ENCODE measurements at regions not wholly inside any gene's neighbourhood (a gene's known extent, or its start where the extent isn't known, plus 50 kb on each side); places are given as distances from the start of the nearest gene placed in this dataset.
A peak's percentile ranks its signal among the peaks of the same experiment; 100 is the strongest.

GRCh38 chr15:77713281-77713680 is 80.6 kb upstream of the LINGO1 start:
- no peak for DNase-seq (ENCODE audit: low spot score)

DNA sequence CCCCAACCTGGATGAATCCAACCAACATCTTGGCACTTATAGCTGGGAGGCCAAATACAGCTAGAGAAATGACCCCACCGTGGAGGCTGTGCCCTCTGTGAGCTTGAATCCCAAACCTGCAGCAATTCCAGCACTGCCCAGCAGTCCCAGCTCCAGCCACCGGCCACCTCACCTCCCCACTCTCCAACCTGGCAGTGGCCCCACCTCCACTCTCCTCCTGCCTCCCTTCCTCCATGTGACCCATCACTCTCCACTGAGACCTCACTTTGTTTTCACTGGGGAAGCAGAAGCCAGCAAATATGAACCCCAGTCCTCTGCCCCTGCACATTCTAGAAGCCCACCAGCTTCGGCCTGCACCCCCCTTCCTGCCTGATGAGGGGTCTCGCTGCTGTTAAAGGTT is 79.7 kb upstream of the LINGO1 start:
- DNase-seq (ENCODE audit: low spot score), result no peak

GRCh38 chr15:77710637-77711036 is 77.9 kb upstream of the LINGO1 start:
- no peak for DNase-seq (ENCODE audit: low spot score)

DNA sequence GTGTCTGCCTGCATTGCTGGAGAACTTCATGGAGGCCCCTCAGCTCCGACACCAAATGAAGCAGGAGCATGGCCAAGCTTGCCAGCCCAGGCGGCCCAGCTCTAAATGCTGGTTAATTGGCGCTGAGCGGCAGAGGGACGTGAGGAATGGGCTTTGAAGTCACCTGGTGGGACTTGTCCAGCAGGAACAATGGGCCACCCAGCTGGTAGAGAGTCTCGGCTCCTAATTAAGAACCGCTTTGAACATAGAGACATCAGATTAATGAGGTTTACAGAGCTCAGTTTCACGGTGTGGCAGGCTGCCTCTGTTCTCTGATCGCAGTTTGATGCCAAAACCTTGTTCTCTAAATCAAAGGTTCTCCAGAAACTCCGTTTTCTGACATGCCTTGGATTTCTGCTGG is 77.5 kb upstream of the LINGO1 start:
- DNase-seq (ENCODE audit: low spot score), result no peak

DNA sequence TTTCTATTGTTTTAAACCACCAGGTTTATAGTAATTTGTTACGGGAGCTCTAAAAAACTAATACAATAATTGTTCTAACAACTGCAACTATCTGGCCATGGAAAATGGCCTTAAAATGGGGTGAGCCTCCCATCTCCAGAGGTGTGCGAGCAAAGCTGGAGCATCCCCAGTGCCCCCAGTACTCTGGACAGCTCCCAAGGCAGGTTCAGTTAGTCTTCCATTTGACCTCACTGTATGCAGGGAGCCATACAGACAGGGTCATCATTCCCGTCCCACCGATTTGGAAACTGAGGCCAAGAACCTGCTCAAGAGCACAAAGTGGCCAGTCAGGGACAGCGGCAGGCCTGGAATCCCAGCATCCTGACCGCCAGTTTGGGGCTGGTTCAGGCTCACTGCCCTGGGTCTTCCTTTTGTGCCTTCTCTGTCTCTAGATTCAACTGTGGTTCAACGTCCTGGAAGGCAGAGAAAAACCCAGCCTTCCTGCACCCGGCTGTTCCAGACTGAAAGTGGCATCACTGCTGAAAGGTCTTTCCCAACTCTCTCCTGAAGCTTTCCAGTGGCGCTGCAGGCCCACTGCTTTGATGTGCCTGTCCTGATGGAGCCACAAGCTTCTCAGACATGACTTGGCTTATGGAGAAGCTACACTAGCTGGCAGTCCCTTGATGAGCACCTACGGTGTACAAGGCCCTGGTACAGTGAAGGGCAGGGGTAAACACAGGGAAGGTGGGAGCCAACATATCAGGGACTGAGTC is 76.6 kb upstream of the LINGO1 start:
- no peak for DNase-seq (ENCODE audit: low spot score)

DNA sequence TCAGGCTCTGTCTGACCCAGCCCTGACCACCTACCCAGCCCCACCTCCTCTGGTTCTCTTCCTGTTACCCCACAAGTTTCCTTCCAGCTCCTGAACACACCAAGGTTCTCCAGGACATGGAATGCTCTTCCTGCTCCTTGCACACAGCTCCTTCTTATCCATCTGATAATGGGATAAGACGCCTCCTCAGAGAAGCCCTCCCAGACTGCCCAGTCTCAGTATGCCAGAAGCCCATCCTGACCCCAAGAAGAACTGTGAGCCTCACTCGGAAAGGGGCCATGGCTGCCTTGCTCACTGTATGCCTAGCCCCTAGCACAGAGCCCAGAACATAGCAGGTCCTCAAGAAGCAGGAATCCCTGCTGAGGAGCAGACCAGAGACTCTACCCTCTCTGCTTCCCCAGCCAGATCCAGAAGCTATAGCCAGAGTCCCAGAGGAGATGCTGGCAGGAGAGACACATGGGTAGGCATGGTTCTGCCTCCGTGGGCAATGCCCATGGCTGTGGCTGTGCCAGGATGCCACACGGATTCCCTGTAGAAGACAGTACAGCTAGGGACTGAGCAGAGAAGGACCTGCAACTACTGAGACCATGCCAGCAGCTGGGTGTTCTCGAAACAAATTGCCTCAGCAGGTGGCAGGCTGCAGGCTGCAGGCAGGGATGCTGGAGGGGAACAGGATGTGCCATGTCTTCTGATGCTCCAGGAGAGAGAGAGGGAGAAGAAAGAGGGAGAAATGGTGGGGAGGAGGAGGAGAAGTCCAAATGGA is 74.0 kb upstream of the LINGO1 start:
- no peak for DNase-seq (ENCODE audit: low spot score)

- peak; percentile 43 for DNase-seq (ENCODE audit: low spot score)
Measured at GRCh38 chr15:77702211-77702957, 69.7 kb upstream of the LINGO1 start.

DNA sequence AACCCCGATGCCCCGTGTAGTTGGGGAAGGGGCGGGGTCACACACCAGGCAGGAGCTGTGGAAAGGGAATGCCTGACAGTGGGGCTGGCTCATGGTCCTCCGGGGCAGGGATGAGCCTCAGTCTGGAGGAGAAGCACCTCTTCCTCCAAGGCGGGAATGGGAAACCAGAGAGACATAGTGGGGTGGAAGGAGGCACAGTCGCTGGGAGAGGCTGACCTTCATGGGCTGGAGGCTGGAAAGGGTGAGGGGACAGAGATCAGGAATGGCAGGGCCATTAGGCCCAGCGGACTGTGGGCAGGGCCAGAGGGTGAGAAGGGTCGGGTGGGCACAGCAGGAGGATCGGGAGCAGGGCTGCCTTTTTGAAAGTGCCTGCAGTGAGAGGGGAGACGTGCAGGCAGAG is 65.8 kb upstream of the LINGO1 start:
- DNase-seq (ENCODE audit: low spot score), result no peak

GRCh38 chr15:77697893-77698292 is 65.2 kb upstream of the LINGO1 start:
- no peak for DNase-seq (ENCODE audit: low spot score)

GRCh38 chr15:77696871-77697270 is 64.2 kb upstream of the LINGO1 start:
- DNase-seq (ENCODE audit: low spot score), result no peak

GRCh38 chr15:77695961-77696582 is 63.4 kb upstream of the LINGO1 start:
- peak; percentile 13 for DNase-seq (ENCODE audit: low spot score)

GRCh38 chr15:77695548-77695947 is 62.8 kb upstream of the LINGO1 start:
- no peak for DNase-seq (ENCODE audit: low spot score)

GRCh38 chr15:77693576-77693975 is 60.9 kb upstream of the LINGO1 start:
- no peak for DNase-seq (ENCODE audit: low spot score)

DNA sequence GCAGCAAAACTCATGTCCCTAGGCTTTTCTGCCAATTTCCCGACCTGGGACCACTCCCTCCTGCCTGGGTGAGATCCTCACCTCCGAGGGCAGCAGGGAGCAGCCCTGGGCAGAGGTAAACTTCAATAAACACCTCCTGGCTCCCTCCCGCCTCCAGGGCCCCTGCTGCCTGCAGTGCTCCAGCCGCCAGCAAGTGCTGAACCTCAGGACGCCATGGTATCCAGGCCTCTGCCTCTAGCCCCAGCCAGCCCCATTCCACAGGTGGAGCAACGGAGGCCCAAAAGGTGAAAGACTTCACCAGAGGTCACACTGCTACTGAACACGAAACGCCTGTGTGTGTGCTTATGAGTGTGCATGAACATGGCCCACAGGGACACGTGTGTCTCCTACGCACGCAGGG is 59.9 kb upstream of the LINGO1 start:
- no peak for DNase-seq (ENCODE audit: low spot score)

DNA sequence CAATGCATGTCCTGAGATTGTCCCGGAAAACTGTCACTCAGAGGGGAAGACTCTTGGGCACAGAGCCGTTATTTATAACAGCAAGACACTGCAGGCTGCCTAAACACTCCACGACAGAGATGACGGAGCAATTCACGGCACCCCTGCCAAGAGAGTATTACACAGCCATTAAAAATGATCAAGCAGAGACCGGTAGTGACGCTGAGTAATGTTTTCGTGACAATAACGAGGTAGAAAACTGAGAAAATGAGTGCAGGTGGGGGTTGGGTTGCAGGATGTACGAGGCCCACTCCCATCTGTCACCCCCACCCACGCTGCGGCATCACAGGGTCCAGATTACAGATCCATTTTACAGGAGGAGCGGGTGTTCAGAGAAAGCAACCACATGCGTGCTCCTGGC is 58.9 kb upstream of the LINGO1 start:
- DNase-seq (ENCODE audit: low spot score), result no peak

DNA sequence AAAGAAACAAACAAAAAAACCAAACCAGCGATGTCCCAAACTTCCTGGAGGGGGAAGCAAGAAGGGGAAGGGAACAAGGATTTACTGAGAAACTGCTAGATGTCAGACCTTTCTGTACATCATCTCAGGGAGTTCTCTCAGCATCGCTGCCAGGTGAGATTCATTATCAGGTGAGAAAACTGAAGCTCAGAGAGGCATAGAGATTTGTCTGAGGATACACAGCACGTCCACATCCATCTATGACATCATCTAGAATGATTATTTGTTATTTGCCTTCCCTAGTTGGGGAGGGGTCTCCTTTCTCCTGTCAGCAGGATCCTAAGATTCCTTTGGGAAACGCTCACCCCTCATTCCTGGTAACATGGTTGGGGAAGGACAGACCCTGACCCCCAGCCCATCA is 57.1 kb upstream of the LINGO1 start:
- DNase-seq (ENCODE audit: low spot score), result no peak

GRCh38 chr15:77688693-77689092 is 56.0 kb upstream of the LINGO1 start:
- no peak for DNase-seq (ENCODE audit: low spot score)

GRCh38 chr15:77688266-77688665 is 55.6 kb upstream of the LINGO1 start:
- DNase-seq (ENCODE audit: low spot score), result no peak

GRCh38 chr15:77685082-77685815 is 52.5 kb upstream of the LINGO1 start:
- no peak for DNase-seq (ENCODE audit: low spot score)

GRCh38 chr15:77684341-77685081 is 51.8 kb upstream of the LINGO1 start:
- no peak for DNase-seq (ENCODE audit: low spot score)

- no peak for DNase-seq (ENCODE audit: low spot score)
Measured at GRCh38 chr15:77682564-77682963, 49.9 kb upstream of the LINGO1 start.

All from A172 (cell line).